ENCODE measurements at regions not wholly inside any gene's neighbourhood (a gene's known extent, or its start where the extent isn't known, plus 50 kb on each side); places are given as distances from the start of the nearest gene placed in this dataset.
A peak's percentile ranks its signal among the peaks of the same experiment; 100 is the strongest.

DNA sequence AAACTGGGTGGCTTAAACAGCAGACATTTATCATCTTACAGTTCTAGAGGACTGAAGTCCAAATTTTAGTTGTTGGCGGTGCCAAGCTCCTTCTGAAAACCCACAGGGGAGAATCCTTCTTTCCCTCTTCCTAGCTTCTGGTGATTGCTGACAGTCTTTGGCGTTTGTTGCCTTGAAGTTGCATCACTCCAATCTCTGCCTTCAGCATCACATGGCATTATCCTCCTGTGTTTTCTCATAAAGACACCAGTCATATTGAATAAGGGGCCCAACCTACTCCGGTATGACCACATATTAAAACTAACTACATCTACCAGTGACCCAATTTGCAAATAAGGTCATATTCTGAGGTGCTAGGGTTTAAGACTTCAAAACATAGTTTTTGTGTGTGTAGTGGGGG is 472.1 kb upstream of the IGFBP3 start:
- DNase-seq (ENCODE audit: low spot score in 2 of 2) = peak in 1 of 2 donors; percentile 44
- TF ChIP-seq, protein P1, sequence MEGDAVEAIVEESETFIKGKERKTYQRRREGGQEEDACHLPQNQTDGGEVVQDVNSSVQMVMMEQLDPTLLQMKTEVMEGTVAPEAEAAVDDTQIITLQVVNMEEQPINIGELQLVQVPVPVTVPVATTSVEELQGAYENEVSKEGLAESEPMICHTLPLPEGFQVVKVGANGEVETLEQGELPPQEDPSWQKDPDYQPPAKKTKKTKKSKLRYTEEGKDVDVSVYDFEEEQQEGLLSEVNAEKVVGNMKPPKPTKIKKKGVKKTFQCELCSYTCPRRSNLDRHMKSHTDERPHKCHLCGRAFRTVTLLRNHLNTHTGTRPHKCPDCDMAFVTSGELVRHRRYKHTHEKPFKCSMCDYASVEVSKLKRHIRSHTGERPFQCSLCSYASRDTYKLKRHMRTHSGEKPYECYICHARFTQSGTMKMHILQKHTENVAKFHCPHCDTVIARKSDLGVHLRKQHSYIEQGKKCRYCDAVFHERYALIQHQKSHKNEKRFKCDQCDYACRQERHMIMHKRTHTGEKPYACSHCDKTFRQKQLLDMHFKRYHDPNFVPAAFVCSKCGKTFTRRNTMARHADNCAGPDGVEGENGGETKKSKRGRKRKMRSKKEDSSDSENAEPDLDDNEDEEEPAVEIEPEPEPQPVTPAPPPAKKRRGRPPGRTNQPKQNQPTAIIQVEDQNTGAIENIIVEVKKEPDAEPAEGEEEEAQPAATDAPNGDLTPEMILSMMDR (IDR thresholded peaks at IDR 0.05) = no peak
- TF ChIP-seq POLR2A (IDR thresholded peaks at IDR 0.05) = no peak
- intact Hi-C loops (cut with DNase I; ENCODE audit: low total_unique reads) = no loop called here
- no peak overlapping the region for H3K4me3 ChIP-seq (ENCODE audit: low read depth, poor library complexity, severe bottlenecking)
- WGBS, 2 donors = 73 to 80% methylated on average over 3 of the region's 3 CpGs

DNA sequence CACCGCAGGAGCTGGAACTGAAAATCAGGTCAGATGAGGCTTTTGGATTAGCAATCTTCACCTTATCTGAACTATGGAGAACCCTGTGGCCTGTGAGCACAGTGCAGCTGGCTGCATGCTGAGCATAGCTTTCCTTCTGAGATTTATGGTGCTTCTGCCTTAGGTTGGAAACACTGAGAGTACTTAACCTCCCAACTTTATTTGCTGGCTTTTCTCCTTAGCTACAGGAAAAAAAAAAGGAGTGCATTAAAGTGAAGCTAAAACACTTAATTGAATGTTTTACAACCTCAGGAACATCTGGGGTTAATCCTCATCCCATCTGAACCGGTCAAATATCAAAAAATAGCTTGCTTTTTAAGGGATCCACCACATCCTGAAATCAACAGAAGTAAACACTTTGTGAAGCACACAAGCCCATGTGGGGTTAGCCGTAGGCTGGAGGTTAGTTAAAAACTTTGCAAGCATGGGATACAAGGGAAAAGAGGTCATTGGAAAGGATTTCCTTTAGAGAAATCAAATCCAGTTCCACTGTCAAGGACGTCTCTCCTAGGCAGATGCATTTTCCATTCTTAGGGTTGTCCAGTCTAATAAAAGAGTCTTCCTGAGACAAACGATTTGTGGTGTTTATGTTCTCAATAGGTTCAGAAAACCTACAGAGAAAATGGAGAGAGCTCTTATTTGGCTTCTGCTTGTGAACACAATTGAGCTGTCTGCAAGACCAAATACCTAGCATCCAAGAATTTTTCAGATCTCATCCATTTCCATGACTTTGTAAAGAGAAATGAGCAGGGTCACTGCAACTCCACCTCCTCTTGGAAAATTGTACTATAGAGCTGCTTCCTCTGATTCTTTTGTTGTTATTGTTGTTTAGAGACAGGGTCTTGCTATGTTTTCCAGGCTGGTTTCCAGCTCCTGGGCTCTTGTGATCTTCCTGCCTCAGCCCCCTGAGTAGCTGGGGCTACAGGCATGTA is 470.4 kb upstream of the IGFBP3 start:
- no peak for DNase-seq (ENCODE audit: low spot score in 2 of 2)
- intact Hi-C loops (cut with DNase I; ENCODE audit: low total_unique reads) = no loop called here
- H3K4me3 ChIP-seq (ENCODE audit: low read depth, poor library complexity, severe bottlenecking) = no peak overlapping the region
- WGBS, 2 donors = 30 to 45% methylated on average over 5 of the region's 5 CpGs
- TF ChIP-seq, protein P1 (IDR thresholded peaks at IDR 0.05) = no peak
- TF ChIP-seq POLR2A (IDR thresholded peaks at IDR 0.05) = no peak

DNA sequence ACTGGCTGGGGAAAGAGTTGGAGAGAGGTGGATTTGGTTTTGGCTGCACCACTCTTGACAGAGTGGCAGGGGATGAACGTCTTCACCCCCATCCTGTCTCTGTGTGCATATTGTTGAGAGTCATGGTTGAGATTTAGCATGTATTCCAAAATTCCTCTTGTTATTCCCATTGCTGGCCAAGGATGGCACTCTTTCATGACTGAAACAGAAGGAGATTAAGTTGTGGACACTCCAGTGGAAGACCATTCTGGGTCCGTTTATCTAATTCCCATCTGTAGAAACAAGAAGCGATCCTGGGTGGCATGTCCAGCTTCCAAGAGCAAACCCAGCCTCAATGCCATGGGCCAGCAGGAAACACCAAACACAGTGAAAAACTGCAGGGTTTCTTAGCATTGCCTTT is 469.0 kb upstream of the IGFBP3 start:
- WGBS, 2 donors = 87 to 89% methylated on average over 3 of the region's 3 CpGs
- TF ChIP-seq, protein P1 (IDR thresholded peaks at IDR 0.05) = no peak
- no peak for TF ChIP-seq POLR2A (IDR thresholded peaks at IDR 0.05)
- H3K4me3 ChIP-seq (ENCODE audit: low read depth, poor library complexity, severe bottlenecking) = no peak overlapping the region
- DNase-seq (ENCODE audit: low spot score in 2 of 2) = no peak
- intact Hi-C loops (cut with DNase I; ENCODE audit: low total_unique reads) = no loop called here

DNA sequence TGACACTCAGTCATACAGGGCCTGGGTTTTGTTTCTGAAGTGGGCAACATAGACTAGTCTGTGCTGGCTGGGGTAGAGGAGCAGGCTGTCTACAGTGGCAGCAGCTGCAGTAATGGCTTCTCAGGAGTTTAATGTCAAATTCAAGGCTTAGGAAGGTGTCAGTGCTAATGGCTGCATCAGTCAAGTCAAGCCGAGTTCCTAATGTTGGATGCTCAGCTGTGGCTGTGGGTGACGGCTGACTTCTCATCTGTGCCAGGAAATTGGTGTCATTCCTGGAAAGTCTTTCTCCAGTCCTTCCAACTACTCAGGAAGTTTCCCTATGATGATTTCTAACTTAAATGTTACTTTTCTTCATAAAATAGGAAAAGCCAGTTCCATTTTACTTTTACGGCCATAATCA is 468.1 kb upstream of the IGFBP3 start:
- intact Hi-C loops (cut with DNase I; ENCODE audit: low total_unique reads) = no loop called here
- 75 to 76% methylated on average over 3 of the region's 3 CpGs for WGBS, 2 donors

DNA sequence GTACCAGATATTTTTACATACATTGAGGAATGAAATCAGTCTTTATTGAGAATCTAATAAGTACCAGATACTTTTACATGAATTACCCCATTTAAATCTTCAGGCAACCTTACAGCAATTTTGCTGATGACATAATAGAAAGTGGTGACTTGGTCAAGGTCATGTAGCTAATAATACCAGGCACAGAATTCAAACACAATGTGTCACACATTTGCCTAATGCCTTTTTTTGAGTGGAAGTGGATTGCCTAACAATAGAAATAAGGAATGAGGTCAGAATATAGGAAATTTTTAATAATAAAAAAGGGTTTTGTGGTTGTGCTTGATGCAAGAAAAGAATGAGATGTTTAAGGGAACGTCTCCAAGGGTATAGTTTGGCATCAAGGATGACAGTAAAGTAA is 466.6 kb upstream of the IGFBP3 start:
- no peak overlapping the region for H3K4me3 ChIP-seq (ENCODE audit: low read depth, poor library complexity, severe bottlenecking)
- TF ChIP-seq, protein P1 (IDR thresholded peaks at IDR 0.05) = no peak
- TF ChIP-seq POLR2A (IDR thresholded peaks at IDR 0.05) = no peak
- 72 to 82% methylated on average over 1 of the region's 1 CpG for WGBS, 2 donors
- DNase-seq (ENCODE audit: low spot score in 2 of 2) = no peak
- intact Hi-C loops (cut with DNase I; ENCODE audit: low total_unique reads) = no loop called here

More for the DNA sequence above, 468.1 kb upstream of the IGFBP3 start:
- TF ChIP-seq POLR2A (IDR thresholded peaks at IDR 0.05) = no peak
- TF ChIP-seq, protein P1 (IDR thresholded peaks at IDR 0.05) = no peak
- DNase-seq (ENCODE audit: low spot score in 2 of 2) = no peak
- no peak overlapping the region for H3K4me3 ChIP-seq (ENCODE audit: low read depth, poor library complexity, severe bottlenecking)
